Kidney epithelial cell (primary cell): ENCODE measurements at regions not wholly inside any gene's neighbourhood (a gene's known extent, or its start where the extent isn't known, plus 50 kb on each side); places are given as distances from the start of the nearest gene placed in this dataset.

Source experiments
- DNase-seq: peaks from one replicate; pipeline ENCODE4 v3.0.0-alpha.2; 2010; ENCODE audit warnings: low read depth
- H3K27me3 ChIP-seq: 2 replicates; pipeline ENCODE4 v1.6.0; 2011; ENCODE audit warnings: low read length; ENCODE audit not compliant: control insufficient read depth, insufficient read depth
- H3K36me3 ChIP-seq: 2 replicates; pipeline ENCODE4 v1.5.1; 2011; ENCODE audit warnings: low read length; ENCODE audit not compliant: control insufficient read depth, insufficient read depth
- H3K4me3 ChIP-seq: 2 replicates; pipeline ENCODE4 v1.5.1; 2011; ENCODE audit warnings: low read depth, mild to moderate bottlenecking, control low read depth, low read length
- TF ChIP-seq, protein P1 (sequence below): IDR thresholded peaks from 2 replicates; pipeline ENCODE4 v1.5.1; 2011; ENCODE audit warnings: mild to moderate bottlenecking, moderate library complexity, low read length, control low read depth, inconsistent platforms; ENCODE audit not compliant: insufficient read depth, poor library complexity, severe bottlenecking

DNA sequence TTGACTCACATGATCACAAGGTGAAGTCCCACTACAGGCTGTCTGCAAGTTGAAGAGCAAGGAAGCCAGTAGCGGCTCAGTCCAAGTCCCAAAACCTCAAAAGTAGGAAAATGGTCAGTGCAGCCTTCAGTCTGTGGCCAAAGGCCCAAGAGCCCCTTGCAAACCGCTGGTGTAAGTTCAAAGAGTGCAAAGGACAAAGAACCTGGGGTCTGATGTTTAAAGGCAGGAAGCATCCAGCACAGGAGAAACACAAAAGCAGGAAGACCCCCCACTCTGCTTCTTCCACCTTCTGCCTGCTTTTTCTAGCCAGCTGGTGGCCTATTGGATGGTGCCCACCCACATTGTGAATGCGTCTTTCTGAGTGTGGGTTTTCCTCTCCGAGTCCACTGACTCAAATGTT, 2222.6 kb downstream of the MRPL39 start:
- H3K36me3 ChIP-seq: no peaks in the 10 kb centered on the region
- TF ChIP-seq, protein P1, sequence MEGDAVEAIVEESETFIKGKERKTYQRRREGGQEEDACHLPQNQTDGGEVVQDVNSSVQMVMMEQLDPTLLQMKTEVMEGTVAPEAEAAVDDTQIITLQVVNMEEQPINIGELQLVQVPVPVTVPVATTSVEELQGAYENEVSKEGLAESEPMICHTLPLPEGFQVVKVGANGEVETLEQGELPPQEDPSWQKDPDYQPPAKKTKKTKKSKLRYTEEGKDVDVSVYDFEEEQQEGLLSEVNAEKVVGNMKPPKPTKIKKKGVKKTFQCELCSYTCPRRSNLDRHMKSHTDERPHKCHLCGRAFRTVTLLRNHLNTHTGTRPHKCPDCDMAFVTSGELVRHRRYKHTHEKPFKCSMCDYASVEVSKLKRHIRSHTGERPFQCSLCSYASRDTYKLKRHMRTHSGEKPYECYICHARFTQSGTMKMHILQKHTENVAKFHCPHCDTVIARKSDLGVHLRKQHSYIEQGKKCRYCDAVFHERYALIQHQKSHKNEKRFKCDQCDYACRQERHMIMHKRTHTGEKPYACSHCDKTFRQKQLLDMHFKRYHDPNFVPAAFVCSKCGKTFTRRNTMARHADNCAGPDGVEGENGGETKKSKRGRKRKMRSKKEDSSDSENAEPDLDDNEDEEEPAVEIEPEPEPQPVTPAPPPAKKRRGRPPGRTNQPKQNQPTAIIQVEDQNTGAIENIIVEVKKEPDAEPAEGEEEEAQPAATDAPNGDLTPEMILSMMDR: no peak
- H3K4me3 ChIP-seq: no peak overlapping the region
- no peaks in the 10 kb centered on the region for H3K27me3 ChIP-seq
- no peak for DNase-seq

DNA sequence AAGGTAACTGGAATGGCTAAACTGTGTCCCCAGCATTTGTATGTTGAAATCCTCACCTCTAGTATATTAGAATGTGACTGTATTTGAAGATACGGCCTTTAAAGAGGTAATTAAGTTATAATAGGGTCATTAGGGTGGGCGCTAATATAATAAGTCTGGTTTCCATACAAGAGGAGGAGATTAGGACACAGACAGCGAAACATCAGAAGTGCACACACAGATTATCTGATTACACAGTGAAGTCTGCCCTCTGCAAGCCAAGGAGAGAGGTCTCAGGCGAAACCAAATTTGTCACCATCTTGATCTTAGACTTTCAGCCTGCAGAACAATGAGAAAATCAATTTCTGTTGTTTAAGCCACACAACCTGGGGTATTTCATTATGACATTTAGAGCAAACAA, 2233.1 kb downstream of the MRPL39 start:
- TF ChIP-seq, protein P1: no peak
- Histone ChIP-seq H3K36me3 (no peaks in the 10 kb centered on the region), H3K4me3 (no peak overlapping the region), H3K27me3 (no peaks in the 10 kb centered on the region)
- no peak for DNase-seq

- no peak overlapping the region for H3K4me3 ChIP-seq
- TF ChIP-seq, protein P1: no peak
- no peaks in the 10 kb centered on the region for H3K27me3 ChIP-seq
- DNase-seq: no peak
- H3K36me3 ChIP-seq: no peaks in the 10 kb centered on the region
Observed at GRCh38 chr21:23356905-23357304, 2250.4 kb downstream of the MRPL39 start.

- Histone ChIP-seq H3K36me3 (no peaks in the 10 kb centered on the region), H3K27me3 (no peaks in the 10 kb centered on the region), H3K4me3 (no peak overlapping the region)
- no peak for DNase-seq
- TF ChIP-seq, protein P1: no peak
Observed at GRCh38 chr21:23316190-23316589, 2291.1 kb downstream of the MRPL39 start.

DNA sequence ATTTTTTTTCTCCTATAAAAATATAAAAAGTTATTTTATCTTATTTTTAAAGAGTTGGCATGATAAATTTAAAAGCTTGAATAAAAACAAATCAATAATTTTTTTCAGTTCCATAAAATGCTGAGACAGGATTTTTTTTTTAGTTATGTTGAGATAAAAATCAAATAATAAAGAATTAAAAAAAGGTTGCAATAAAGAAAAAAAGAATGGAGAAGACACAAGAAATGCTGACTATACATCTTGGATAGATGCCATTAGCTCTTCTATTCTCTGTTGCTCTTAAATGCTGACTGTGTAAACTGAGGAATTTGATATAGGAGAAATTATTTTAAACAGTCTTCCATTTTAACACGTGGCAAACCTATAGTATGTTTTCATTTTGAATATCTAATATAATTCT, 2298.5 kb downstream of the MRPL39 start:
- DNase-seq: no peak
- no peaks in the 10 kb centered on the region for H3K36me3 ChIP-seq
- no peak overlapping the region for H3K4me3 ChIP-seq
- TF ChIP-seq, protein P1: no peak
- no peaks in the 10 kb centered on the region for H3K27me3 ChIP-seq

DNA sequence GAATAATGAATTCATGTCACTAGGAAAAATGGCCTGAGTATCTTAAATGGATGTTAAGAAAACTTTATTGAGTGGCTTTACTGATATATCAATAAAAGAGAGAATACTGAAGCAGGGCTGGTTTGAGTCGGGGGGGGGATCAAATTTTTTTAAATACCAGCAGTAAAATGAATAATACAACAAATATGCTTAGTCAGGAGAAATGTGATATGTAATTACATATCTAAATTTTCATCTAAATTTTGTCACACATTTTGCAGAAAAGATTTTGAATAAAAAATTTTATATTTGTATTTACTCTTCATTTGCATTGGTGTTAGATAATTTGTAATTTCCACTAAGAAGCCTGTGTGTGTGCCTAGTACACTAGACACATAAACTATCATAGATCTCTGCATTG, 2300.2 kb downstream of the MRPL39 start:
- no peaks in the 10 kb centered on the region for H3K36me3 ChIP-seq
- no peaks in the 10 kb centered on the region for H3K27me3 ChIP-seq
- H3K4me3 ChIP-seq: no peak overlapping the region
- TF ChIP-seq, protein P1: no peak
- no peak for DNase-seq
